ENCODE measurements at regions not wholly inside any gene's neighbourhood (a gene's known extent, or its start where the extent isn't known, plus 50 kb on each side); places are given as distances from the start of the nearest gene placed in this dataset.

DNA sequence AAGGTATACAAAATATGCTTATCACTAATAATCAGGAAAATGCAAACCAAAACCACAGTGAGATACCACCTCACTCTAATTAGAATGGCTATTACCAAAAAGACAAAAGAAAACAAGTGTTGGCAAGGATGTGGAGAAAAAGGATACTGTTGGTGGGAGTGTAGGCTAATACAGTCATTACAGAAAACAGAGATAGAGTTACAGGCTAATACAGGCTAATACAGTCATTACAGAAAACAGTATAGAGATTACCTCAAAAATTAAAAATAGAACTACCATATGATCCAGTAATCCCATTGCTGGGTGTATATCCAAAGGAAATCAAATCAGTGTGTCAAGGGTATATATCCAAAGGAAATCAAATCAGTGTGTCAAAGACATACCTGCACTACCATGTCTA is 238.4 kb downstream of the PLPP3 start:
- no peak for DNase-seq

DNA sequence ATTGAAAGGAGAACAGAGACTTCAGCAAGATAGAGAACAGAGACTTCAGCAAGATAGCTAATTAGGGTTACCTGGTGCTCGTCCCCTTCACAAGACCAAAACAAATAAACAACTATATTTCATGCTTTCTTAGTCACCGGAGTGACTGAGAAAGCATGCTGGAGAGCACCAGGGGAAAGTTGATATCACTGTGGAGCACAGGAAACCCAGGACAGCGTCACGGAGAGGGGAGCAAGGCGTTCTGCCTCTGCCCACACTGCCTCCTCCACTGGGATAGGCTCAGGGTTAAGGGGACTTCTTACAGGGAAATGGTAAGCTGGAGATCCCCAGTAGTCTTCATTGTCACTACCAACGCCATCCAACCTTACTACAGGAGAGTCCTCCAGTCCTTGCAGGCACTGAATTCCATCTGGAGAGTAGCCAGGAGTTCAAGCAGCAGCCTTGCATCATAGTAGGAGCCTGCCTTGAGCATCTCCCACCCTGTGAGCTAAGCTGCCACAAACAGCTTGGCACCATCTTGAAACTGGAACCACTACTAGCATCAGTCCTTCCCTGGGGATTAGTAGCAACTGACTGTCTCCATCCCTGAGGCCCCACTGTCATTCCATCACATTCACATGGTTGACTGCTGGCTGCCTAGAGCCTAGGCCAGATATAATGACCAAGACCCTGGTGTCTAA is 239.4 kb downstream of the PLPP3 start:
- DNase-seq = no peak

DNA sequence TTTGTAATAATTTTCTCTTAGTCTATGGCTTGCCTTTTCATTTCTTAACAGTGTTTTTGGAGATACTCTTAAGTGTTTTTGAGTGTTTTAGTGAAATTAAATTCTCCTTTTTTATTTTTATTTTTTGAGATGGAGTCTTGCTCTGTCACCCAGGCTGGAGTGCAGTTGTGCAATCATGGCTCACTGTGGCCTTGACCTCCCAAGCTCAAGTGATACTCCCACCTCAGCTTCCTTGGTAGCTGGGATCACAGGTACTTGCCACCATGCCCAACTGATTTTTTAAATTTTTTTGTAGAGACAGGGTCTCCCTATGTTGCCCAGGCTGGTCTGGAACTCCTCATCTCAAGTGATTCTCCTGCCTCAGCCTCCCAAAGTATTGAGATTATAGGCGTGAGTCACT is 240.3 kb downstream of the PLPP3 start:
- DNase-seq = no peak

DNA sequence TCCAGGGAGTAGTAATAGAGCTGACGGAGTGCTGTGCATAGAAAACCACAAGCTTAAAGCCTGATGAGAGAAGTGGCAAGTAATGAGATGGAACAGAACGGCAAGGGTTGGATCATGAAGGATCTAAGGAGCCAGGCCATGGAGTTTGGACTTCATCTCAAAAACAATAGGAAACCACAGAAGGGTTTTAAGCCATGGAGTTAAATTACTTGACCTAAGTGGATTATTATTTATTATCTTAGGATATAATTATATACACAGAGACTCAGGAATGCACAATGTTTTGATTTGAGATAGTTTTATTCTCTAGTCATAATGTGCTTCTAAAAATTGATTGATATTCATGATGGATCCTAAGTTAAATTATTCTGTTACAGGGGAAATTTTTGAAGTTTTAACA is 242.4 kb downstream of the PLPP3 start:
- DNase-seq = no peak

DNA sequence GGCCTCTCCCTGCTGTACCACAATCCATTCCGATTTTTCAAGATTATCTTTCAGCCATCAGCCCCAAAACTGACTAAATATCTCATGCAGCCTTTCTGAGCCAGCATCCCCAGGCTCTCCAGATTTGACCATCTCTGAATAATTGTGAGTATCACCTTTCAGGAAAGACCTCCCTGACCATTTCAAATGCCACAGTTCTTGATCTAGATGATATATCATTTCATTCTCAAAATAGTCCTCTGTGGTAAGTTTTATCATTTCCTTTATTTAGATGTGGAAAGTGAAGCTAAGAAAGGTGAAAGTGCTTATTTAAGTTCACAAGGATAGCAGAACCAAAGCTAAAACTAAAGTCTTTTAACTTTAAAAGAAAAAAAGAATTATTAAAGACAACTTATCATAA is 244.0 kb downstream of the PLPP3 start:
- no peak for DNase-seq

DNA sequence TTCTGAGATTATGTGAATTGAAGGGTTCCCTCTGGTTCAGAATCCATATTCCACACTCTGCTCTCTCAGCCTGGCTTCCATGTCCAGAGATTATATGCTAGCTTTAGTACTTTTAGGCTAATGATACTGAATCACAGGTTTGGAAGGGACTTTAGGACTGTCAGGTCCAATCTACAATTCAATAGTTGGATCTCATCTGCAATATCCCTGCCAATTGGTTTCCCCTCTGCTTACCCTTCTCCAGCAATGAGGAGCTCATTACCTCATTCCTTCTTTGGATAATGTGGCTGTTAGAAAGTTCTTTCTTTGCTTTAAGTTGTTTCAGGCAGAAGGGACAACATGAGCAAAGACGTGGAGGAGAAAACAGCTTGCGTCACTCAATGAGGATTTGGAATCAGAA is 245.3 kb downstream of the PLPP3 start:
- no peak for DNase-seq

DNA sequence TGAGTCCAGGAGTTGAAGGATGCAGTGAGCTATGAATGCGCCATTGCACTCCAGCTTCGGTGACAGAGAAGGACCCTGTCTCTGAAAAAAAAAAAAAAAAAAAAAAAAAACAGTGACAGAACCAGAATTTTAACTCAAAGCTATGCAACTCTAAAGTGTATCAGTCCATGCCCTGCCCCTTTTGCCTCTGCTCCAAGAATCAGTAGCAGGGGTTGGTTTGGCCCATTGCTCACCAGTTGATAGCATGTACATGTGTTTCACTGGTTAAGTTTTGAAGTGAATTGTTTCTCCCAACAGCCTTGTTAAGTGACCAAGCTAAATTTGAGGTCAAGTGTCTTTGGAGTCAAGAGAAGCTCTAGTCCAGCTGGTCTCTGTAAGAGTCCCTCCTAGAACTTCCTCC is 245.9 kb downstream of the PLPP3 start:
- DNase-seq = no peak

DNA sequence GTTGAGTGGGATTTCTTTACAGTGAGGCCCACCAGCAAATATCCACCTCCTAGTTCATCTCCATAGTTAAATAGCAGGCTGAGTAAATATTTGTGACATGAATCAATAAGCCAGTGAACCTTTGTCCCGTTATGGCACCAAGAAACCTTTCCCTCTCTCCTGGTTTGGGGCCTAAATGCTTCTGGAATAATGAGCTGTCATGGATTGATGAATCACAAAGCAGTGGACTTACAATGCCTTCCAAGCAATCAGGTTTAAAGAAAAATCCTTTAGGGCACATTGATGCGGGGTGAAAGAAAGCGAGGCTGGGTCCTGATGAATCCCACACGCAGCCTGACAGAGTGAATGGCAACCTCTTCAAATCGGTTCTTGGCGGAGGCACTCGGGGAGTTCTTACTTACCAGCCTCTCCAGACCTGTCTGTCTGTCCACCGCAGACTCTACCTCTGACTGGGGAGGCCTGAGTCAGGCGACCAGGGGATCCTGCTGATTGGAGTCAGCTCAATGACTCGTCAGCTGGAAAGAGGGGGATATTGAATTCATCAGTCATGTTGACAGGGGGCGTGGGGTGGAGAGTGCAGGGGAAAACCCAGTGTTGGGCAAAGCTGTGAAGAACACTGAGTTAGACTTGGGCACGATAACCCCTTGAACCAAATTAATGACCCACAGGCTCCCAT is 247.3 kb downstream of the PLPP3 start:
- DNase-seq = no peak

DNA sequence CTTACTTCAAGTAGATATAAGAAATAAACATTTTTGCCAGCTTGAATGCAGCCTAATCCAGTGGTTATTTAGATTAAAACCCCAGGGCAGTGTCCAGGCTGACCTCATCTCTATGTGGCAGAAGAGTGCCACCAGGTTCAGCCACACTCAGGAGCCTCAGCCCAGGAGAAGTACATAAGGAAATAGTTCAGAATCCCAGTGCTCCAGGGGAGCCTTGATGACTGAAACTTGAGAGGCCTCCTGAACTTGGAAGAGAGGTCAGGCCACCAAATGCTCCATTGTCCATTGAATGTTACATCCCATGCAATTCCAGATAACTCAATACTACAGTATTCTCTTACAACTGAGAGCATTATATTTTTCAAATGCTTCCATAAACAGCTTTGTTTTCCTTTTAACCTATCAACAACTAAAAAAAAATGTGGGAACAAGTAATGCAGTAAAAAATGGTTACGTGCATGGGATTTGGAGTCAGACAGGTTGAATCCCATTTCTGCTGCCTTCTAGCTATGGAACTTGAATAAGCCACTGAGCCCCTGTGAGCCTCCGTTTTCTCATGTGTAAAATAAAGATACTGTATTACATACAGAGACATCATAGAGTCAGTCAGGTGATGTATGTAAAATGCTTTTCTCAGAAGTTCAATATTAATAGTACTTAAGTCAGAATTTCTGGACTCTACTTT is 248.0 kb downstream of the PLPP3 start:
- no peak for DNase-seq

DNA sequence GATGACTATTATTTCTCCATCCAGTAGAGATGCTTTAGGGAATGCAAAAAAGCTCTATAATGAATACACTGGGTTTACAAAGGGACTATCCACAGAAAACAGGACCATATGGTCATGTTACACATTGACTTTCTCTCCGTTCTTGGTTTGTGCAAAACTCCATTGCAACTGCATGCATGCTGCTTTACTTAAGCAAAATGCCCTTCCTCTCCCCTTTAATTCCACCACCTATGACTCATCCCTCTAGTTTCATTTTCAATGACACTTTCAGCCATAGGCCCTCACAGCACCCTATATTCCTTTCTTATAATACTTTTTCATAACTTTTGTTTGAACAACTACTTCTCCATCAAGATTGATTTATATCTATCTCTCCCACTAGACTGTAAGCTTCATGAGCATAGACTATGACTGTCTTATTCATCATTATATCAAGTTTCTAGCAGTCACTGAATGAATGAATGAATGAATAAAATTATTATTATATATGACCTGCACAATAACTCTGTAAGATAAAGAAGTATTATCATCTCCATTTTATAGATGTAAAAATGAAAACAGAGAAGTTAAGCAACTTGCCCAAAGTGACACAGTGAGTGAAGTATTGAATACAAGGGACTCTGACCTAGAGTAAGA is 248.9 kb downstream of the PLPP3 start:
- DNase-seq = no peak

DNA sequence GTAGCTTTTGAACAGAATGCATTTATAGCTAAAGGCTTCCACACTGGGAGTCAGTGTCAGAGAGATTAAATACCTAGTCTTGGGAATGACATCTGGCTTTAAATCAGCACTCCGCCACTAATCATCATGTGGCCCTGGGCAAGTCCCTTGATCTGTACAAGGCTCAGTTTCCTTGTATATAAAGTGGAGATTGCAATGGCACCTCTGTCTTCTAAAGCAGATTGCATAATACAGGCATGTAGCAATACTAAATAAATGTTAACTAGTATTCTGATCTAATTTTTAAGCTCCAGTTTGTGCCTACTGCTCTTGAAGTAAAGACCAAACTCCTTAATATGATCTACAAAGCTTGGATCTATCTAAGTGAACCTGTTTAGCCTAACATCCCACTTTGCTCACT is 249.4 kb downstream of the PLPP3 start:
- DNase-seq = no peak

DNA sequence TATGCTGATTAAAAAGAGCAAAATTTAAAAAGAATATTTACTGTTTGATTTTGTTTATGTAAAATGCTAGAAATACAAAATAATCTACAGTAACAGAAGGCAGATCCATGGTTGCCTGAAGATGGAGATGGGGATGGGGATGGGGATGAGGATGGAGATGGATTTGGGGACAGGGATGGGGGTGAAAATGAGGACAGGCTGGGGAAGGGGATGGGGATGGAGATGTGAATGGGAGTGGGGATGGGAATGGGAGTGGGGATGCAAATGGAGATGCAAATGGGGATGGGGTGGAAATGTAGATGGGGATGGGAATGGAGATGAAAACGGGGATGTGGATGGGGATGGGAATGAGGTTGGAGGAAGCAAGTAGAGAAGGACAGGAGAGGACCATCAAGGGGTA is 252.2 kb downstream of the PLPP3 start:
- no peak for DNase-seq

DNA sequence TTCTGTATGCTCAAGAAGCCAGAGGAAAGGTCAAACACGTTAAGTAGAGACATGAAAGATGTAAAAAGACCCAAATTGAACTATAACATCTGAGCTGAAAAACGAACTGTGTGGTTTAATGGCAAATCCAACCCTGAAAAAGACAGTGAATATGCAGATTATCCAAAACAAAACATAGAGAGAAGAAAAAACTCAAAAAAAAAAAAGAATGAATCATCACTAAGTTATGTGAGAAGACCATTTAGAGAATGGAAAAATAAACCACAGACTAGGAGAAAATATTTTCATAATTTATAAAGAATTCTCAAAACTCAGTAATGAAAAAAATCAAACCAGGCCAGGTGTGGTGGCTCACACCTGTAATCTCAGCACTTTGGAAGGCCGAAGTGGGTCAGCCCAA is 253.3 kb downstream of the PLPP3 start:
- no peak for DNase-seq

DNA sequence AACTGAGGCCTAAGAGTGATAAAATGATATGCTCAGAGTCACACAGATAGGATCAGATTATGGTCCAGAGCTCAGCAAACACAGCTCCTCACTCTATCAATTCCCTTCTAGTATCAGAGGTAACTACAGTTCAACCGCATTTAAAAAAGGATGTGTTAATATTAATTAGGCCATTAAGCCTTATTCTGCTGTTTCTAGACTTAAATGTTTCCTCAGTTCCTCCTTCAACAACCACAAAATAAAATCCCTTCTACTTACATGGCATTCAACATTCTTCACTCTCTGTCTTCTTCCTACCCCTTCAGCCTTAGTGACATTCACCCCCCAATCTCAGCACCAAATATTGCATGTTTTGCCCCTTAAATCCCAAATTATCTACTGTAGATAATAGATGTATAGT is 254.9 kb downstream of the PLPP3 start:
- no peak for DNase-seq

DNA sequence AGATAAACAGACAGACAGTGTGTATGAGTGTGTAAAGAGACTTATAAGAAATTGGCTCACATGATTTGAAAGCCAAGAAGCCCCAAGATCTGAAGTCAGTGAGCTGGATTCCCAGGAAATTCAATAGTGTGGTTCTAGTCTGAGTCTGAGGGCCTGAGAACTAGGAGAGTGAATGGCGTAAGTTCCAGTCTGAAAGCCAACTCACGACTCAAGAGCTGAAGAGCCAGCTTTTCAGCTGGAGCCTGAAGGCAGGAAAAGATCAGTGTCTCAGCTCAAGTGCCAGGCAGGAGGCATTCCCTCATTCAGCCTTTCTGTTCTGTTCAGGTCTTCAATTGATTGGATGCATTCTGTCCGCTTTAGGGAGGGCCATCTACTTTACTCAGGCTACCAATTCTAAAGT is 257.2 kb downstream of the PLPP3 start:
- DNase-seq = no peak

DNA sequence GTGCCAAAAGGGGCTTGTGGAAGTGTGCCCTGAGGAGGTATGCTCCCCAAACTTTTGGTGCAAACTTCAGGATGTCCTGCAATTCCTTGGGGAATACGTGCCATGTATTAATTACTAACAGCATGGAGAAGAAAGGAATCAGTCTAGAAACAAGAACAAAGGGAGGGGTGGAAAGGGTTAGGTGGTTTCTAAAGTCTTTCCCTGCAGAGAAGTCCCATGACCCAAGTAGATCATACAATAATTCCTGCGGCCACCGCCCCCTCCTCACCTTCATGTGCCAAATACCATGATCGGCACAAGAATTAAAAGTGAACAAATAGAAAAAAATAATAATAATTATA is 258.2 kb downstream of the PLPP3 start:
- no peak for DNase-seq

DNA sequence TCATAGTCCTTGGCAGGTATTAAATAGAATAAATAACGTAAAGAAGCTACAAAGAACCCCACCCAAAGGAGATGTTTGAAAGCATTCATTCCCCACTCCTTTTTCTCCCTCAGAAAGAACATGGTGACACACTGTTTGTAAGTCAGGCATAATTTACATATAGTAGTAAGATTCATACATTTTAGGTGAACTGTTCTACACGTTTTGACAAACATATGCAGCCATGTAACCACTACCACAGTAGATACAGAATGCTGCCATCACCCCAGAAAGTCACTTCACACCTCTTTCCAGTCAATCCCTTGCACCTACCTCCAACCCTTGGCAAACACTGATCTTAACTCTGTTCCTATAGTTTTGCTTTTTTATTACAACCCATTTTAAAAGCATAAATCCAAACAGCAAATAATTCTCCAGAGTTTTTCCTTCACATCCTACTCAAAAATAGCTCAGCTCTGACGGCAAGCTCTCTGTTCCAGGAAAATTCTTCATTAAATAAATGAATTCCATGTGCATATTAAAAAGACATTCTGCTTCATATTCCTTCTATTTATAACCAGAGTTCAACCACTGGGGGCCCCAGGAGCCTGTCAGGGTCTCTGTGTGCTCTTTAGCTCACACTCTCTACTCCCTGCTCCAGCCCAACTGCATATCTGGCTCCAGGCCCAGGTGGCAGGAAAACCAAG is 258.8 kb downstream of the PLPP3 start:
- DNase-seq = no peak

DNA sequence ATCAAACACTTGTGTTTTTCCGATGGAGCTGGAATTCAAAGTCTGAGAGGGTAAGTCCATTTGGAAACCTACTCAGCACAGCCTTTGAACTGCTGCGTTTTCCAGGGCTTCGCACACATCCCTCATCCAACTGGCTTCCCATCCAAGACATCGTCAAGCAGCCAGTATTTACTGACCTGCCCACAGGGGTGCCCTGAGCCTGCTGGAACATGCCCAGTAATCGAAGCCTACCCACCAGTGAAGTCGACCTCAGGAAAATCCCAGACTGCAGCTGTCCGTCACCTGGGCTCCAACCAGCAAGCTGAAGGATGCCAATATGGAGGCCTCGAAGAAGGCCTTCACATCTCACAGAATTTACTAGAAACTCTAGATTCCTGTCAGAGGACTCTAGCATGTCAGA is 261.6 kb downstream of the PLPP3 start:
- no peak for DNase-seq

DNA sequence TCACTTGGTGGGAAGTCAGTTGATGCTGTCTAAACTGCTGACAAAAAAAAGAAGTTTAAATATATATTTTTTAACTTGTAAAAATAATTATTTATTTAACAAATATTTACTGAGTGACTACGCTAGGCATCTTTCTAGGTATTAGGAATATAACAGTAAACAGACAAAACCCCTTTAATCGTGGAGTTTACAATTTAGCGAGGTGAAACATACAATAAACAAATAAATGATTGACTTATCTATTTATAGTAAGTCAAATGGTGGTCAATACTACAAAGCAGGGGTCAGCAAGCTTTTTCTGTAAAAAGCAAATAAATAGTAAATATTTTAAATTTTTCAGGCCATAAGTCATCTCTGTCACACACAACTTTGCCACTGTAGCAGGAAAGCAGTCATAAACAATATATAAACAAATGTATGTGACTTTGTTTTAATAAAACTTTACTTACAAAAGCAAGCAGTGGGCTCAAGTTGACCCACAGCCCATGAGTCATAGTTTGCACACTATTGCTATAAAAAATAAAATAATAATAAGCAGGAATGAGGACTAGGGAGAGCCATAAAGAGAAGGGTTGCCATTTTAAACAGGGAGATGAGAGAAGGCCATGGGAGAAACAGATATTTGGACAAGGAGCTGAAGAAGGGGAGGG is 263.9 kb downstream of the PLPP3 start:
- no peak for DNase-seq

DNA sequence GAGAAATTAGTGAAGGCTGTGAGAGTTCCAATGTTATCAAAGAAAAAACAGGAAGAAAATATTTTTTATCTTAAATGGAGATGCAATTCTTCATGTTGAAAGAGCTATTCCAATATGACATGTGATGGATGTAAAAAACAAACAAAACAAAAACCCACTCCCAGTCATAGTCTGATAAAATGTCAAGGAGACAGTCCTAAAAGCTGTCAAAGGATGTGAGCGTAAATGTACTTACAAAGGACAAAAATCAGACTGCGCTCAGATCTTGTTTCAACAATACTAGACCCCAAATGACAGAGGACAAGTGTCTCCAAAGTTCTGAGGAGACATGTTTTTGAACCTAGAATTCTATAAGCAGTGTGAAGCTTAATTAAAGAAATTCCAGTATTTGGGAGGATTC is 265.8 kb downstream of the PLPP3 start:
- DNase-seq = no peak

DNA sequence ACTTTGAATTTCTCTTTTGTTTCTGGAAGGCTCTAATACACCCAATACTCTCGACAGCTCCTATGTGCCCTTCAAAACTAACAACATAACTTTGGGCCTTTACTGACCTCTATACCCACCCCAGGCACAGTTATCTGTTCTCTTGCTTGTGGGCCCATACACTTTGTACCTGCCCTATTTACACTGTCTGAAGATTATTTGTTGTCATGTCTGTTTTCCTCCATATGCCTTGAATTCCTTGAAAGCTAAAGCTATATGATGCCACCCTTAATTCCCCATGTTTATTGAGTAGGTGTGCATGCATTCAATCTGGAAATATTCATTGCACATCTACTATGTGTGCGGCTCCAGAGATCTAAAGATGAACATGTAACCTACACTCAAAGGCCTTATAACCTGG is 267.6 kb downstream of the PLPP3 start:
- DNase-seq = no peak

DNA sequence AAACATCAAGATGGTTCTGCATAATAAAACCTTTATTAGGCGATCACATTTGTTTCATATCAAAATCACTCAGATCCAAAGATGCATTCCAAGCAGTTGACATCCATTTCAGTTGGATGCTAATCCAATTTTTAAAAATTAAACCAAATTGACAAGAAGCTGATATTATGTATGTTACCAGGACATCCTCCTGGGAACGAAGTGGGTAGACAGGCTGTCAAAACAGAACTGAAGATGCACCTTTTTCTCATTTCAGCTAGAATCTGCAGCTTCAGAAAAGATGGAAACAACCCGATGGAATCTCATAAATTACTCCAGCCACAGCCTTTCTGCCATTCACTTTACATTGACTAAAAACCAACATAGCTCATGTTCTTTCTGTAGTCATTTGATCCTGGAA is 268.4 kb downstream of the PLPP3 start:
- DNase-seq = no peak

DNA sequence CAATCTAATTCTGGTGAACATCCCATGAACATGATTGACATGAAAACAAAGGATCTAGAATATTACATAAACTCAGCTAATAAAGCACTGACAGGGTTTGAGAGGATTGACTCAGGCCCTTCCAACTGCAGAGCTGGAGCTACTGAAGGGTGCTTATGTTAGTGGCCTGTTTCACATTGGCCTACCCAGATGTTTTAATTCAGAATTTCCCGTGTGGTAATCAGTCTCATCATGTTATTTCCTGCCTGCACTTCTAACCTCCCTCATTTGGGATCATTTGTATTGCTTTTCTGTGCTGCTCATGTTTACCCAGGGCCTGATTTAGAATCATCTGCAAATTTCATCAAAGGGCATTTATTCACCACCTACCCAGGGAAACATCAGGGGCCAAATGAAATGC is 270.3 kb downstream of the PLPP3 start:
- DNase-seq = no peak

Data from NCI-H2081 (cell line).